ENCODE measurements at regions not wholly inside any gene's neighbourhood (a gene's known extent, or its start where the extent isn't known, plus 50 kb on each side); places are given as distances from the start of the nearest gene placed in this dataset.

DNA sequence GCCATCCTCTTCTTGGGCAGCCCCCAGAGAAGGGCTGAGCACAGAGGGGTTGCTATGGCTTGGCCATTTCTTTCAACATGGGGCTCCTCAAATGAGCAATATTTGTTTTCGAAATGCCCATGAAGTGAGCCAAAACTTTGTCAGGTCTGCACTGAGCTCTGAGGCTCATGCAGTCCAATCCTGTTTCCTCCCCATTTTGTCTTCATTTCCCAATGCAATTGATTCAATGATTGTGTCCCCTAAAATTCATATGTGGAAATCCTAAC is 60.6 kb upstream of the CD44 start:
- Mint-ChIP-seq H3K9me3 (peaks cover 11% of the 10 kb centered on the region), H3K4me1 (peaks cover 11% of the 10 kb centered on the region), H3K4me3 (no peak overlapping the region), H3K36me3 (no peaks in the 10 kb centered on the region), H3K27me3 (ENCODE audit: low read depth) (no peaks in the 10 kb centered on the region), H3K27ac (no peak overlapping the region)
- ATAC-seq: no peak
- TF ChIP-seq, protein P1, sequence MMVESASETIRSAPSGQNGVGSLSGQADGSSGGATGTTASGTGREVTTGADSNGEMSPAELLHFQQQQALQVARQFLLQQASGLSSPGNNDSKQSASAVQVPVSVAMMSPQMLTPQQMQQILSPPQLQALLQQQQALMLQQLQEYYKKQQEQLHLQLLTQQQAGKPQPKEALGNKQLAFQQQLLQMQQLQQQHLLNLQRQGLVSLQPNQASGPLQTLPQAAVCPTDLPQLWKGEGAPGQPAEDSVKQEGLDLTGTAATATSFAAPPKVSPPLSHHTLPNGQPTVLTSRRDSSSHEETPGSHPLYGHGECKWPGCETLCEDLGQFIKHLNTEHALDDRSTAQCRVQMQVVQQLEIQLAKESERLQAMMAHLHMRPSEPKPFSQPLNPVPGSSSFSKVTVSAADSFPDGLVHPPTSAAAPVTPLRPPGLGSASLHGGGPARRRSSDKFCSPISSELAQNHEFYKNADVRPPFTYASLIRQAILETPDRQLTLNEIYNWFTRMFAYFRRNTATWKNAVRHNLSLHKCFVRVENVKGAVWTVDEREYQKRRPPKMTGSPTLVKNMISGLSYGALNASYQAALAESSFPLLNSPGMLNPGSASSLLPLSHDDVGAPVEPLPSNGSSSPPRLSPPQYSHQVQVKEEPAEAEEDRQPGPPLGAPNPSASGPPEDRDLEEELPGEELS (CRISPR knock-in tag; IDR thresholded peaks at IDR 0.05): no peak
- TF ChIP-seq ZNF263 (CRISPR knock-in tag; IDR thresholded peaks at IDR 0.05; ENCODE audit: low read depth): no peak
- no peak for TF ChIP-seq ZNF138 (CRISPR knock-in tag; conservative IDR thresholded peaks at IDR 0.05)
- TF ChIP-seq, protein P2, sequence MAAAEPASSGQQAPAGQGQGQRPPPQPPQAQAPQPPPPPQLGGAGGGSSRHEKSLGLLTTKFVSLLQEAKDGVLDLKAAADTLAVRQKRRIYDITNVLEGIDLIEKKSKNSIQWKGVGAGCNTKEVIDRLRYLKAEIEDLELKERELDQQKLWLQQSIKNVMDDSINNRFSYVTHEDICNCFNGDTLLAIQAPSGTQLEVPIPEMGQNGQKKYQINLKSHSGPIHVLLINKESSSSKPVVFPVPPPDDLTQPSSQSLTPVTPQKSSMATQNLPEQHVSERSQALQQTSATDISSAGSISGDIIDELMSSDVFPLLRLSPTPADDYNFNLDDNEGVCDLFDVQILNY (CRISPR knock-in tag; IDR thresholded peaks at IDR 0.05): no peak
- no peak for TF ChIP-seq ZNF423 (CRISPR knock-in tag; IDR thresholded peaks at IDR 0.05)
- TF ChIP-seq, protein P3, sequence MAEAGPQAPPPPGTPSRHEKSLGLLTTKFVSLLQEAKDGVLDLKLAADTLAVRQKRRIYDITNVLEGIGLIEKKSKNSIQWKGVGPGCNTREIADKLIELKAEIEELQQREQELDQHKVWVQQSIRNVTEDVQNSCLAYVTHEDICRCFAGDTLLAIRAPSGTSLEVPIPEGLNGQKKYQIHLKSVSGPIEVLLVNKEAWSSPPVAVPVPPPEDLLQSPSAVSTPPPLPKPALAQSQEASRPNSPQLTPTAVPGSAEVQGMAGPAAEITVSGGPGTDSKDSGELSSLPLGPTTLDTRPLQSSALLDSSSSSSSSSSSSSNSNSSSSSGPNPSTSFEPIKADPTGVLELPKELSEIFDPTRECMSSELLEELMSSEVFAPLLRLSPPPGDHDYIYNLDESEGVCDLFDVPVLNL (CRISPR knock-in tag; IDR thresholded peaks at IDR 0.05; ENCODE audit: borderline replicate concordance, low read depth): no peak
- TF ChIP-seq GTF2I (CRISPR knock-in tag; conservative IDR thresholded peaks at IDR 0.05): no peak
- TF ChIP-seq, protein P4, sequence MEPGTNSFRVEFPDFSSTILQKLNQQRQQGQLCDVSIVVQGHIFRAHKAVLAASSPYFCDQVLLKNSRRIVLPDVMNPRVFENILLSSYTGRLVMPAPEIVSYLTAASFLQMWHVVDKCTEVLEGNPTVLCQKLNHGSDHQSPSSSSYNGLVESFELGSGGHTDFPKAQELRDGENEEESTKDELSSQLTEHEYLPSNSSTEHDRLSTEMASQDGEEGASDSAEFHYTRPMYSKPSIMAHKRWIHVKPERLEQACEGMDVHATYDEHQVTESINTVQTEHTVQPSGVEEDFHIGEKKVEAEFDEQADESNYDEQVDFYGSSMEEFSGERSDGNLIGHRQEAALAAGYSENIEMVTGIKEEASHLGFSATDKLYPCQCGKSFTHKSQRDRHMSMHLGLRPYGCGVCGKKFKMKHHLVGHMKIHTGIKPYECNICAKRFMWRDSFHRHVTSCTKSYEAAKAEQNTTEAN (CRISPR knock-in tag; IDR thresholded peaks at IDR 0.05): no peak
- no peak for TF ChIP-seq ZBTB21 (CRISPR knock-in tag; IDR thresholded peaks at IDR 0.05; ENCODE audit: borderline replicate concordance)
- no peak for TF ChIP-seq ZNF416 (CRISPR knock-in tag; IDR thresholded peaks at IDR 0.05)
- no peak for TF ChIP-seq ZNF671 (CRISPR knock-in tag; IDR thresholded peaks at IDR 0.05)
- TF ChIP-seq ETV6 (CRISPR knock-in tag; IDR thresholded peaks at IDR 0.05): no peak
- no peak for TF ChIP-seq ZNF219 (CRISPR knock-in tag; IDR thresholded peaks at IDR 0.05; ENCODE audit: borderline replicate concordance)
- TF ChIP-seq ZNF232 (CRISPR knock-in tag; IDR thresholded peaks at IDR 0.05): no peak
- TF ChIP-seq, protein P5, sequence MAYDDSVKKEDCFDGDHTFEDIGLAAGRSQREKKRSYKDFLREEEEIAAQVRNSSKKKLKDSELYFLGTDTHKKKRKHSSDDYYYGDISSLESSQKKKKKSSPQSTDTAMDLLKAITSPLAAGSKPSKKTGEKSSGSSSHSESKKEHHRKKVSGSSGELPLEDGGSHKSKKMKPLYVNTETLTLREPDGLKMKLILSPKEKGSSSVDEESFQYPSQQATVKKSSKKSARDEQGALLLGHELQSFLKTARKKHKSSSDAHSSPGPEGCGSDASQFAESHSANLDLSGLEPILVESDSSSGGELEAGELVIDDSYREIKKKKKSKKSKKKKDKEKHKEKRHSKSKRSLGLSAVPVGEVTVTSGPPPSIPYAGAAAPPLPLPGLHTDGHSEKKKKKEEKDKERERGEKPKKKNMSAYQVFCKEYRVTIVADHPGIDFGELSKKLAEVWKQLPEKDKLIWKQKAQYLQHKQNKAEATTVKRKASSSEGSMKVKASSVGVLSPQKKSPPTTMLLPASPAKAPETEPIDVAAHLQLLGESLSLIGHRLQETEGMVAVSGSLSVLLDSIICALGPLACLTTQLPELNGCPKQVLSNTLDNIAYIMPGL (CRISPR knock-in tag; IDR thresholded peaks at IDR 0.05): no peak
- TF ChIP-seq, protein P6, sequence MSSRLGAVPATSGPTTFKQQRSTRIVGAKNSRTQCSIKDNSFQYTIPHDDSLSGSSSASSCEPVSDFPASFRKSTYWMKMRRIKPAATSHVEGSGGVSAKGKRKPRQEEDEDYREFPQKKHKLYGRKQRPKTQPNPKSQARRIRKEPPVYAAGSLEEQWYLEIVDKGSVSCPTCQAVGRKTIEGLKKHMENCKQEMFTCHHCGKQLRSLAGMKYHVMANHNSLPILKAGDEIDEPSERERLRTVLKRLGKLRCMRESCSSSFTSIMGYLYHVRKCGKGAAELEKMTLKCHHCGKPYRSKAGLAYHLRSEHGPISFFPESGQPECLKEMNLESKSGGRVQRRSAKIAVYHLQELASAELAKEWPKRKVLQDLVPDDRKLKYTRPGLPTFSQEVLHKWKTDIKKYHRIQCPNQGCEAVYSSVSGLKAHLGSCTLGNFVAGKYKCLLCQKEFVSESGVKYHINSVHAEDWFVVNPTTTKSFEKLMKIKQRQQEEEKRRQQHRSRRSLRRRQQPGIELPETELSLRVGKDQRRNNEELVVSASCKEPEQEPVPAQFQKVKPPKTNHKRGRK (CRISPR knock-in tag; IDR thresholded peaks at IDR 0.05; ENCODE audit: borderline replicate concordance): no peak
- TF ChIP-seq IRF2 (CRISPR knock-in tag; IDR thresholded peaks at IDR 0.05; ENCODE audit: borderline replicate concordance, low read depth): no peak
- TF ChIP-seq, protein P7, sequence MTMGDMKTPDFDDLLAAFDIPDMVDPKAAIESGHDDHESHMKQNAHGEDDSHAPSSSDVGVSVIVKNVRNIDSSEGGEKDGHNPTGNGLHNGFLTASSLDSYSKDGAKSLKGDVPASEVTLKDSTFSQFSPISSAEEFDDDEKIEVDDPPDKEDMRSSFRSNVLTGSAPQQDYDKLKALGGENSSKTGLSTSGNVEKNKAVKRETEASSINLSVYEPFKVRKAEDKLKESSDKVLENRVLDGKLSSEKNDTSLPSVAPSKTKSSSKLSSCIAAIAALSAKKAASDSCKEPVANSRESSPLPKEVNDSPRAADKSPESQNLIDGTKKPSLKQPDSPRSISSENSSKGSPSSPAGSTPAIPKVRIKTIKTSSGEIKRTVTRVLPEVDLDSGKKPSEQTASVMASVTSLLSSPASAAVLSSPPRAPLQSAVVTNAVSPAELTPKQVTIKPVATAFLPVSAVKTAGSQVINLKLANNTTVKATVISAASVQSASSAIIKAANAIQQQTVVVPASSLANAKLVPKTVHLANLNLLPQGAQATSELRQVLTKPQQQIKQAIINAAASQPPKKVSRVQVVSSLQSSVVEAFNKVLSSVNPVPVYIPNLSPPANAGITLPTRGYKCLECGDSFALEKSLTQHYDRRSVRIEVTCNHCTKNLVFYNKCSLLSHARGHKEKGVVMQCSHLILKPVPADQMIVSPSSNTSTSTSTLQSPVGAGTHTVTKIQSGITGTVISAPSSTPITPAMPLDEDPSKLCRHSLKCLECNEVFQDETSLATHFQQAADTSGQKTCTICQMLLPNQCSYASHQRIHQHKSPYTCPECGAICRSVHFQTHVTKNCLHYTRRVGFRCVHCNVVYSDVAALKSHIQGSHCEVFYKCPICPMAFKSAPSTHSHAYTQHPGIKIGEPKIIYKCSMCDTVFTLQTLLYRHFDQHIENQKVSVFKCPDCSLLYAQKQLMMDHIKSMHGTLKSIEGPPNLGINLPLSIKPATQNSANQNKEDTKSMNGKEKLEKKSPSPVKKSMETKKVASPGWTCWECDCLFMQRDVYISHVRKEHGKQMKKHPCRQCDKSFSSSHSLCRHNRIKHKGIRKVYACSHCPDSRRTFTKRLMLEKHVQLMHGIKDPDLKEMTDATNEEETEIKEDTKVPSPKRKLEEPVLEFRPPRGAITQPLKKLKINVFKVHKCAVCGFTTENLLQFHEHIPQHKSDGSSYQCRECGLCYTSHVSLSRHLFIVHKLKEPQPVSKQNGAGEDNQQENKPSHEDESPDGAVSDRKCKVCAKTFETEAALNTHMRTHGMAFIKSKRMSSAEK (CRISPR knock-in tag; IDR thresholded peaks at IDR 0.05; ENCODE audit: borderline replicate concordance): no peak
- no peak for TF ChIP-seq NFE2L1 (CRISPR knock-in tag; IDR thresholded peaks at IDR 0.05)
- no peak for TF ChIP-seq KAT7 (CRISPR knock-in tag; IDR thresholded peaks at IDR 0.05; ENCODE audit: borderline replicate concordance)
- no peak for DNase-seq (ENCODE audit: low spot score)
- CTCF ChIA-PET: no interaction called here
- POLR2A ChIA-PET: no interaction called here
